Prostate gland (tissue), 2 donors: ENCODE measurements at regions not wholly inside any gene's neighbourhood (a gene's known extent, or its start where the extent isn't known, plus 50 kb on each side); places are given as distances from the start of the nearest gene placed in this dataset.

ENCODE experiments used
- DNase-seq: peaks from one replicate; pipeline ENCODE4 v3.0.0-alpha.2; 2019; ENCODE audit warnings: low spot score
- H3K27ac ChIP-seq, 2 donors: fragments of 200-600 bp; sonication (generic); 2 replicates each; pipeline ENCODE4 v1.5.1; 2017 to 2019
- H3K27me3 ChIP-seq: fragments of 200-600 bp; sonication (generic); replicated peaks from 2 replicates; pipeline ENCODE4 v1.5.1; 2019; ENCODE audit not compliant: insufficient read depth
- H3K36me3 ChIP-seq, 2 donors: fragments of 200-600 bp; sonication (generic); 1 replicate in 1 of 2; 2 replicates in 1 of 2; pipeline versions ENCODE4 v1.5.1 to v1.8.1; 2017 to 2019
- H3K4me1 ChIP-seq: fragments of 200-600 bp; sonication (generic); replicated peaks from 2 replicates; pipeline ENCODE4 v1.5.1; 2019
- H3K4me3 ChIP-seq, 2 donors: fragments of 200-600 bp; sonication (generic); 2 replicates each; pipeline ENCODE4 v1.5.1; 2017 to 2019
- H3K9me3 ChIP-seq: fragments of 200-600 bp; sonication (generic); 2 replicates; pipeline ENCODE4 v1.5.1; 2017
- POLR2A ChIP-seq: fragments of 450-650 bp; IDR thresholded peaks from one replicate; pipeline ENCODE4 v1.6.1; 2016; ENCODE audit warnings: antibody characterized with exemption, mild to moderate bottlenecking
- POLR2AphosphoS5 ChIP-seq: sonication (generic); formaldehyde crosslinking; IDR thresholded peaks from one replicate; pipeline ENCODE4 v1.6.1; 2017; ENCODE audit warnings: antibody characterized with exemption
- WGBS: methylation state at CpG from one replicate; pipeline ENCODE4 v1.1.5; 2018; 5-methylcytosine and 5-hydroxymethylcytosine counted together
- intact Hi-C: fragments of 100-400 bp; cut with DNase I; formaldehyde crosslinking; loops from one replicate; pipeline ENCODE4 v1.14.2; 2022
- TF ChIP-seq, protein P1 (sequence below), 4 experiments: fragments of 200-600 bp in 2 of 4; fragments of 450-650 bp in 2 of 4; sonication (generic) in 2 of 4; IDR thresholded peaks; 1 replicate in 3 of 4; 2 replicates in 1 of 4; pipeline ENCODE4 v1.5.1; 2016 to 2019; ENCODE audit warnings: antibody characterized with exemption in 4 of 4, mild to moderate bottlenecking in 2 of 4, moderate library complexity in 2 of 4

DNA sequence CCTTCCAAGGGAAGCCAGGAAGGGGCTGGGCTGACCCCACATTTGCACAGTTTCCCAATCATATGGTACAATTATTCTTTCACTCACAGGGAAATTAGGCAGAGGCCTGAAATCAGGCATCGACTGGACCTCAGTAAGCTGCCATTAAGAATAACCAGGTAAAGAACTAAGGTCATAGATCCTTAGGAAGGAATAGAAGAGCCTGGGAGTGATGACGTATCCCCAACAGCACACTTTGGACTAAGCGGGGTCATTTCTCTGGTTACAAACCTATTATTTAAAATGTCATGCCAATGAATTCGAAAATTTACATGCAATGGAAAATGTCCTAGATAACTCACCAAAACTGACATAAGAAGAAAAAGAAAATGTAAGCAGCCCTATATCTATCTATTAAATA lies 118.2 kb downstream of the BRD1 start:
- DNase-seq, result no peak
- TF ChIP-seq POLR2A (no peak), POLR2AphosphoS5 (no peak)
- TF ChIP-seq, protein P1, sequence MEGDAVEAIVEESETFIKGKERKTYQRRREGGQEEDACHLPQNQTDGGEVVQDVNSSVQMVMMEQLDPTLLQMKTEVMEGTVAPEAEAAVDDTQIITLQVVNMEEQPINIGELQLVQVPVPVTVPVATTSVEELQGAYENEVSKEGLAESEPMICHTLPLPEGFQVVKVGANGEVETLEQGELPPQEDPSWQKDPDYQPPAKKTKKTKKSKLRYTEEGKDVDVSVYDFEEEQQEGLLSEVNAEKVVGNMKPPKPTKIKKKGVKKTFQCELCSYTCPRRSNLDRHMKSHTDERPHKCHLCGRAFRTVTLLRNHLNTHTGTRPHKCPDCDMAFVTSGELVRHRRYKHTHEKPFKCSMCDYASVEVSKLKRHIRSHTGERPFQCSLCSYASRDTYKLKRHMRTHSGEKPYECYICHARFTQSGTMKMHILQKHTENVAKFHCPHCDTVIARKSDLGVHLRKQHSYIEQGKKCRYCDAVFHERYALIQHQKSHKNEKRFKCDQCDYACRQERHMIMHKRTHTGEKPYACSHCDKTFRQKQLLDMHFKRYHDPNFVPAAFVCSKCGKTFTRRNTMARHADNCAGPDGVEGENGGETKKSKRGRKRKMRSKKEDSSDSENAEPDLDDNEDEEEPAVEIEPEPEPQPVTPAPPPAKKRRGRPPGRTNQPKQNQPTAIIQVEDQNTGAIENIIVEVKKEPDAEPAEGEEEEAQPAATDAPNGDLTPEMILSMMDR (IDR thresholded peaks at IDR 0.05), result no peak
- H3K4me3 ChIP-seq, result no peak overlapping the region
- H3K27ac ChIP-seq, result no peak overlapping the region
- WGBS, result 74% methylated on average over 4 of the region's 4 CpGs
- H3K9me3 ChIP-seq, result no peaks in the 10 kb centered on the region
- no peaks in the 10 kb centered on the region for H3K36me3 ChIP-seq
- no peaks in the 10 kb centered on the region for H3K4me1 ChIP-seq
- intact Hi-C loops, result no loop called here
- peaks cover 5% of the 10 kb centered on the region for H3K27me3 ChIP-seq

DNA sequence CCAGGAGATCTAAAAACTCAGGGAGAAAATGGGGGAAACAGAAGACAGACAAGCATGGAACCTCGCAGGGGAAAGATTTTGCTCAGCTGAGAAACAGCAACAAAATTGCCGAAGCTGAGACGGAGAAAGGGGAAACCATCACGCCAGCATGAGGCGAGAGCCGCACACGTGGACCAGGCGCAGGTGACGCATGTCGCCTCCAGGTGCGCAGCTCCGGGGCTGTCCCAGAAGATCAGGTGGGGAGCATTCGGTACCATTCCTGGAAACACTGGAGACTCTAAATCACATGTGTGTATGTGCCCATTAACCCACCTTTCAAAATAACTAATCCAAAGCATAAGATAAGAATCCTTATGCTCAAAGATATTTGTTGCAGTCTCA lies 121.7 kb downstream of the BRD1 start:
- no peak for DNase-seq
- 83% methylated on average over 13 of the region's 13 CpGs for WGBS
- intact Hi-C loops, result no loop called here
- no peak overlapping the region for H3K27ac ChIP-seq
- no peaks in the 10 kb centered on the region for H3K36me3 ChIP-seq
- no peaks in the 10 kb centered on the region for H3K4me1 ChIP-seq
- TF ChIP-seq, protein P1 (IDR thresholded peaks at IDR 0.05), result no peak
- no peak for TF ChIP-seq POLR2AphosphoS5
- no peak for TF ChIP-seq POLR2A
- no peaks in the 10 kb centered on the region for H3K9me3 ChIP-seq
- H3K27me3 ChIP-seq, result peaks cover 15% of the 10 kb centered on the region
- H3K4me3 ChIP-seq, result no peak overlapping the region

DNA sequence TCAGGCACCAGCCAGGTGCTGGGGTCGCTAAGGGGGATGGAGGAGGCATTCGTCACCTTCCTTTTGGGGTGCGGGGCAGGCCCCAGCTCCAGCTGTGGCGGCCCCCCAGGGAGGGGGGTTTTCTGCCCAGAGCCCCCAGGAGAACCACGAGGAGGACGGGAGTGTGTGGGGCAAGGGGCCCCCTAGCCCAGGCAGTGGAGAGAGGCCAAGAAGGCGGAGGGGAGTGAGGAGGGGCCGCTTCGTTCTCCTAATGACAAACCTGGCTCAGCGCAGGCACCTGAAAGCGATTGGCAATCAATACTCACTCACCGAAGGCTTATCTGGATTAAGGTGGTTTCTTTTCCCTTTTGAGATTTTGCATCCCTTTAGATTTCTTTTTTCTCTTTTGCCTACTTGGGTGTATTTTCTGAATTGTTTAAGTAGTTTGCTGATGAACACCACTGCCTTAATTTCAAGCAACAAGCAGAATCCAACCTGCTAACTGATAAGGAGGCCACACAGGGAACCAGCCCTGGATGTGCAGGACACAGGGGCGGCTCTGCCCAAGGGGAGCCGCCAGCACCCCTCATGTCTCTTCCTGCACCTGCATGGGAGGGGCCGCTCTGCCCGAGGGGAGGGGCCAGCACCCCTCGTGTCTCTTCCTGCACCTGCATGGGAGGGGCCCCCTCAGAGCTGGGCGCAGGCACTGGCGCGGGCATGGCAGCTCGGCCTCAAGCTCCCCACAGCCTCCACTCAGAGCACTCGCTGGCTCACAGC lies 122.3 kb downstream of the BRD1 start:
- no peaks in the 10 kb centered on the region for H3K9me3 ChIP-seq
- H3K27me3 ChIP-seq, result peaks cover 13% of the 10 kb centered on the region
- WGBS, result 49% methylated on average over 22 of the region's 22 CpGs
- H3K27ac ChIP-seq, result no peak overlapping the region
- intact Hi-C loops, result no loop called here
- DNase-seq, result no peak
- TF ChIP-seq POLR2A (no peak), POLR2AphosphoS5 (no peak)
- TF ChIP-seq, protein P1 (IDR thresholded peaks at IDR 0.05), result no peak
- H3K36me3 ChIP-seq, result no peaks in the 10 kb centered on the region
- no peaks in the 10 kb centered on the region for H3K4me1 ChIP-seq
- H3K4me3 ChIP-seq, result no peak overlapping the region

DNA sequence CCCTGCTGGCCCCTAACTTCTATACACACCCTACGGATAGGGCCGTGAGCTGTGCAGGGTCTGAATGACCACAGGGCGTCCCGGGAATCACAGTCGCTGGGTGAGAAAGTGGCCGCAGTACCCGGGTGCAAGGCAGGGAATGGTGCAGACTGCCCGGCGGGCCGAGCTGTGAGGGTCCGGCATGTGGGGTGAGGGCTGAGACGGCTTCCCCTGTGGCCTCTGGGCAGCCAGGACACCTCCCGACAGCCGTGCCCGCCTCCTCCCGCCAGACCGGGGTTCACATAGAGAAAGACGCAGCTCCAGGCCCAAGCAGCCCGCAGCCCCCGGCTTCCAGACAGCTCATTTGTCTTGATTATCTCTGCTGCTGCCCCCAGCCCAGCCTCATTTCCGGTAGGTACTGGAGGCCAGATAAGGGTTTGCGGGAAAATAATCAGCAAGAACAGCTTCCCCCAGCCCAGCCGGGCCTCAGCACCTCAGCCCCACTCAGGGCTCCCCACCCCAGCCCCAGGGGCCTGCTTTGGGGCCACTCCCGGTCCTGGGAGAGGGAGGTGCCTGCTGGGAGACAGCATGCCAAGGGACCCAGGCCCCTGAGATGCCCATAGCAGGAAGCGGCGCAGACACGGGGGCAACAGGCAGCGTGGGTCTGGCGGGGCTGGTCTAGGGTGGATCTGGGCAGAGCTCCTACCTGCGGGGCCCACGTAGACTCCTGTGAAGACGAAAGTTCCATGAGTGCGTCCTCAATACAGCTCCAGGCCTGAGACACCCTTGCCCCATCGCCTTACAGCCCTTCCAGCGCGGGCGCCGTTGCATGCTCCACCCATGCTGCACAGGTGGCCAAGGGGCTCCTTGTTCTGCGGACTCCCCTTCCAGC lies 123.1 kb downstream of the BRD1 start:
- DNase-seq, result no peak
- intact Hi-C loops, result no loop called here
- no peak overlapping the region for H3K4me3 ChIP-seq
- H3K27me3 ChIP-seq, result peaks cover 9% of the 10 kb centered on the region
- H3K27ac ChIP-seq, result no peak overlapping the region
- 59% methylated on average over 29 of the region's 39 CpGs for WGBS
- no peaks in the 10 kb centered on the region for H3K36me3 ChIP-seq
- H3K9me3 ChIP-seq, result no peaks in the 10 kb centered on the region
- no peaks in the 10 kb centered on the region for H3K4me1 ChIP-seq
- TF ChIP-seq, protein P1 (IDR thresholded peaks at IDR 0.05), result no peak
- no peak for TF ChIP-seq POLR2A
- no peak for TF ChIP-seq POLR2AphosphoS5
